K562 (cell line): ENCODE measurements at regions not wholly inside any gene's neighbourhood (a gene's known extent, or its start where the extent isn't known, plus 50 kb on each side); places are given as distances from the start of the nearest gene placed in this dataset.

ENCODE experiments used
- ATAC-seq: fragments of 200-7000 bp; cut with Tn5 transposase; 3 replicates; pipeline ENCODE4 v1.9.1; 2020; ENCODE audit warnings: moderate library complexity
- BruUV-seq: library from RNA; stranded (reverse); fragments of 400-500 nt; replicated peaks from 2 replicates; lab custom pipeline; 2021; lab: Mats Ljungman, UMichigan
- CTCF ChIA-PET: fragments of 300-600 bp; formaldehyde crosslinking; extraction: SDS; loops from one replicate; lab custom pipeline; 2021; ENCODE audit warnings: low intra/inter-chr PET ratio; lab: Yijun Ruan, JAX
- POLR2A ChIA-PET: fragments of 300-600, 350-650 bp; sonication (Branson Sonifier 250); formaldehyde crosslinking; extraction: SDS; loops from one replicate; lab custom pipeline; 2021; ENCODE audit warnings: antibody characterized with exemption, inconsistent platforms; lab: Yijun Ruan, JAX
- DNase-seq, 4 experiments: peaks; one replicate each; pipeline versions ENCODE4 v3.0.0 to v3.0.0-alpha.2; 2011 to 2018; ENCODE audit warnings: low spot score in 3 of 4, mixed read lengths in 3 of 4; ENCODE audit errors: extremely low read depth in 1 of 4
- FAIRE-seq: peaks from 2 replicates; lab custom pipeline; 2011; peaks lifted over from hg19 to GRCh38; lab: Jason Lieb, UNC
- H2AFZ ChIP-seq: 2 replicates; pipeline ENCODE4 v1.6.0; 2011; ENCODE audit warnings: low read depth, low read length, control low read depth, inconsistent platforms
- H3K27ac ChIP-seq: fragments of 200-600 bp; 3 replicates; pipeline ENCODE4 v1.8.0; 2011; ENCODE audit warnings: low read depth, mild to moderate bottlenecking, control low read depth, inconsistent platforms, low read length, moderate library complexity, mixed read lengths; ENCODE audit errors: extremely low read depth
- H3K27me3 ChIP-seq, 2 experiments: fragments of 300-600 bp in 1 of 2; 2 replicates in 1 of 2; 3 replicates in 1 of 2; pipeline versions ENCODE4 v1.6.0 to v1.8.0; 2011; ENCODE audit warnings: inconsistent platforms in 2 of 2, low read length in 2 of 2, mild to moderate bottlenecking in 1 of 2, mixed read lengths in 1 of 2, moderate library complexity in 1 of 2; ENCODE audit not compliant: control insufficient read depth in 2 of 2, insufficient read depth in 2 of 2
- H3K36me3 ChIP-seq: fragments of 300-600 bp; 3 replicates; pipeline ENCODE4 v1.8.0; 2011; ENCODE audit warnings: mild to moderate bottlenecking, low read length, inconsistent platforms; ENCODE audit not compliant: control insufficient read depth, insufficient read depth
- H3K4me1 ChIP-seq, 2 experiments: fragments of 200-600 bp in 1 of 2; replicated peaks in 1 of 2; 2 replicates in 1 of 2; 3 replicates in 1 of 2; pipeline versions ENCODE4 v1.5.1 to v1.8.0; 2011; ENCODE audit warnings: inconsistent platforms in 2 of 2, low read length in 2 of 2, mild to moderate bottlenecking in 1 of 2, mixed read lengths in 1 of 2, moderate library complexity in 1 of 2; ENCODE audit not compliant: control insufficient read depth in 2 of 2, insufficient read depth in 2 of 2
- H3K4me2 ChIP-seq: 2 replicates; pipeline ENCODE4 v1.6.1; 2011; ENCODE audit warnings: low read length, control low read depth, inconsistent platforms, mixed read lengths; ENCODE audit not compliant: insufficient read depth
- H3K4me3 ChIP-seq: fragments of 200-600 bp; sonication (generic), shearing (Covaris generic); 2 replicates; pipeline ENCODE4 v1.5.1; 2016; ENCODE audit warnings: control low read depth, inconsistent platforms
- H3K79me2 ChIP-seq: fragments of 200-600 bp; 3 replicates; pipeline ENCODE4 v1.8.0; 2011; ENCODE audit warnings: low read length, inconsistent platforms; ENCODE audit not compliant: control insufficient read depth, insufficient read depth
- H3K9ac ChIP-seq, 2 experiments: 2 replicates each; pipeline versions ENCODE4 v1.6.0 to v1.6.1; 2011; ENCODE audit warnings: low read depth in 2 of 2, low read length in 2 of 2, control low read depth in 1 of 2, inconsistent platforms in 1 of 2, mild to moderate bottlenecking in 1 of 2, mixed read lengths in 1 of 2; ENCODE audit not compliant: insufficient read depth in 1 of 2
- H3K9me1 ChIP-seq: one replicate; pipeline ENCODE4 v1.6.0; 2011; ENCODE audit warnings: inconsistent platforms, mild to moderate bottlenecking, low read length, moderate library complexity; ENCODE audit not compliant: control insufficient read depth, insufficient read depth
- H3K9me3 ChIP-seq: replicated peaks from 2 replicates; pipeline ENCODE4 v1.5.1; 2011; ENCODE audit warnings: low read depth, low read length, inconsistent platforms; ENCODE audit not compliant: control insufficient read depth, insufficient read depth
- H4K20me1 ChIP-seq: replicated peaks from 2 replicates; pipeline ENCODE4 v1.6.1; 2011; ENCODE audit warnings: low read length, inconsistent platforms, mixed read lengths; ENCODE audit not compliant: control insufficient read depth, insufficient read depth
- KLF1 ChIP-seq: fragments of 450-650 bp; IDR thresholded peaks from 2 replicates; pipeline ENCODE4 v1.6.1; 2016; ENCODE audit warnings: missing genetic modification characterization, missing compliant biosample characterization
- POLR2H ChIP-seq: IDR thresholded peaks from 2 replicates; pipeline ENCODE4 v1.6.1; 2016; ENCODE audit warnings: missing genetic modification characterization, low read depth, mild to moderate bottlenecking, control low read depth, missing compliant biosample characterization, moderate library complexity
- ZNF449 ChIP-seq: fragments of 250-450 bp; sonication (Bioruptor Pico); IDR thresholded peaks from 2 replicates; pipeline ENCODE4 v1.8.0; 2022; ENCODE audit warnings: moderate library complexity, mild to moderate bottlenecking, inconsistent platforms
- ZNF561 ChIP-seq: fragments of 450-650 bp; formaldehyde crosslinking; conservative IDR thresholded peaks from 2 replicates; pipeline ENCODE4 v1.4.0; 2020; ENCODE audit warnings: mild to moderate bottlenecking, moderate library complexity
- WGBS: fragments of 100-300 bp; shearing (Covaris generic); methylation state at CpG from one replicate; pipeline ENCODE4 v1.1.6; 2016; ENCODE audit warnings: low coverage, mixed read lengths; ENCODE audit not compliant: insufficient coverage; ENCODE audit errors: missing lambda C conversion rate; 5-methylcytosine and 5-hydroxymethylcytosine counted together
- in situ Hi-C: fragments of 300-500 bp; cut with MboI; formaldehyde crosslinking; loops from 4 replicates; pipeline ENCODE4 v1.15.0; 2018; ENCODE audit warnings: inconsistent platforms, mixed read lengths
- intact Hi-C: fragments of 100-400 bp; cut with micrococcal nuclease; formaldehyde crosslinking; loops from 2 replicates; pipeline ENCODE4 v1.14.2; 2022

GRCh38 chr7:130867581-130868136 lies 133.7 kb upstream of the KLF14 start:
- CTCF ChIA-PET: no interaction called here
- Histone ChIP-seq H3K4me2 (no peak overlapping the region), H4K20me1 (no peaks in the 10 kb centered on the region), H3K9me1 (no peaks in the 10 kb centered on the region), H3K4me1 (no peaks in the 10 kb centered on the region), H3K27me3 (0 out of 5 replicates have a peak, but pooled peaks cover 0 to 4% of the 10 kb centered on the region in 2 experiments), H3K9ac (no peak overlapping the region), H3K4me3 (no peak overlapping the region), H3K79me2 (no peaks in the 10 kb centered on the region), H3K9me3 (no peaks in the 10 kb centered on the region), H2AFZ (no peak overlapping the region), H3K36me3 (no peaks in the 10 kb centered on the region), H3K27ac (no peak overlapping the region)
- intact Hi-C loops (no loop called here), in situ Hi-C loops (no loop called here)
- WGBS: 10% methylated on average over 1 of the region's 1 CpG
- FAIRE-seq (no peak), ATAC-seq (no peak), DNase-seq (no peak)
- TF ChIP-seq KLF1 (tag): no peak
- no peak for TF ChIP-seq POLR2H
- no peak for TF ChIP-seq ZNF561
- no peak for TF ChIP-seq ZNF449 (CRISPR knock-in tag)
- POLR2A ChIA-PET: interaction anchor here (2.1 kb wide), 1 partner anchor 14 kb away, joined by 5 read pairs; no protein-coding TSS in a partner anchor
- BruUV-seq: no TSS peak
